GM21390 (cell line): ENCODE measurements at regions not wholly inside any gene's neighbourhood (a gene's known extent, or its start where the extent isn't known, plus 50 kb on each side); places are given as distances from the start of the nearest gene placed in this dataset.
"Not testable (repeated sequence)": the region's sequence is repeated elsewhere in the genome, so short reads cannot be mapped to it uniquely, and the experiment has no call there.

Experiments
- ATAC-seq: cut with Tn5 transposase; IDR thresholded peaks from one replicate; pipeline ENCODE4 v1.9.1; 2021; ENCODE audit not compliant: unreplicated experiment

DNA sequence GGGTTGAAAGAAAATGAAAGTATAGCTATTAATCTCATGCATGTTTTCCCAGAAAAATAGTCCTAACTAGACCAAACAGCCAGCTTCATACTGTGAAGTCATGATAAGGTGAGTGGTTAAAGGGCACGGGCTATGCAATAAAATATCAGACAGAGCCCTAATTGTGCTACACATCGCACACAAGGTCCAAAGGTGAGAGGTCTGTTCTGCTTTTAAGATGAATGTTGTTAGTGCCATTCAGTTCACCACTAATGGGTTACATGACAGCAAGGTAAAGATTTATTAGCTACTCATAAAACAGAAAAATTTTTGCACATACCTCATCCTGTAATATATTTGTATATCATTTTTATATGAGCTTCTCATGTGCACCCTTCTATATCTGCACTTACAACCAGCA is 105.0 kb upstream of the STK17B start:
- no peak for ATAC-seq

DNA sequence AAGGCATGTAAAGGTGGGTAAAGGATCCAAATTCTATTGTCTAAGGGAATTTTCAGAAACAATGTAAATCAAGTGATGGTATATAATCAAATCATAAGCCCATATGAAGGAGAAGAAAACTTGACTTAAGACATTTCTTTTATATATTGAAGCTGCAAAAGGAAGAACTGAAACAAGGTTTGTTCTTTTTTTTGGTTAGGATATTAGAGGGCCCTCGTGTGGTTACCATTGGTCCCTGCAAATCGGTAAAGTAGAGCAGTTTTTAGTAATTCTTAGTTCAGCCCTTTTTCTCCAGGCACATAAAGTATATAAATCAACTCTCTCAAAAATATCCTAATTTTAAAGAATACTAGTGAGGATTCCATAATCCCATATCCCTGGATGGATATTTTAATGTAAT is 105.6 kb upstream of the STK17B start:
- peak; percentile 33 for ATAC-seq

DNA sequence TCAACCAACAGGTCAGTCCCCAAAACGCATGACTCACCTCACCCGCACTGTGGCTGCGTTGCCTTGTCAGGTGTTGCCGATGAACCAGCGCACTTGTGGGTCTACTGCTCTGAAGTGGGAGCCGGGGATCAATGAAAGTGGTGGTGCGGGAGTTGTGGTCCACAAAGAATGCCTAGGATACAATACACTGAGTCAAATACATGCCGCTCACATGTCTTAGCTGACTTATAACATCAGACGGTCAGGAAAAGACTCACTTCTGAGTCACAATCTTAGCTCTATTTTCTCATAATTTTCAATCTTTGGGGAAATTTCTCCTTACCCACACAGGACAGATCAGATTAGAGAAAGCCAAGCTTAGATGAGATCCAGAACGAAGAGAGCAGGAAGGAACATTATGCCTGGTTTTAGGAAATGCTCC is 107.1 kb upstream of the STK17B start:
- ATAC-seq = no peak

DNA sequence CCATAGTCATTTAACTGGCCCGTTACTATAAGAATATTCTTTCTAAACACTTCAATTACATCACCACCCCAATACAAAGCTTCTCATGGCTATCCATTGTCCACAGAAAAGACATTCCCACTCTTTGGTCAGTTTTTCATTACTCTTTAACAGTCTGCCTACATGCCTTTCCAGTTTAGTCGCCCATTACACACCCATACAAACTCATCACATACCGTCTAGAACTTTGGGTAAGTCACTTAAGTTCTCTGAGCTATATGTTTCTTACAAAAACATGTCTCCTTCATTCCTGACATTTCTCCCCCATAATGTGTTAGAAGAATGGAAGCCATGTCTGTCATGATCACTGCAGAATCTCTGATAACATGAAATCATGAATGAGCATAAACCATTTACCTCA is 108.2 kb upstream of the STK17B start:
- ATAC-seq = no peak

DNA sequence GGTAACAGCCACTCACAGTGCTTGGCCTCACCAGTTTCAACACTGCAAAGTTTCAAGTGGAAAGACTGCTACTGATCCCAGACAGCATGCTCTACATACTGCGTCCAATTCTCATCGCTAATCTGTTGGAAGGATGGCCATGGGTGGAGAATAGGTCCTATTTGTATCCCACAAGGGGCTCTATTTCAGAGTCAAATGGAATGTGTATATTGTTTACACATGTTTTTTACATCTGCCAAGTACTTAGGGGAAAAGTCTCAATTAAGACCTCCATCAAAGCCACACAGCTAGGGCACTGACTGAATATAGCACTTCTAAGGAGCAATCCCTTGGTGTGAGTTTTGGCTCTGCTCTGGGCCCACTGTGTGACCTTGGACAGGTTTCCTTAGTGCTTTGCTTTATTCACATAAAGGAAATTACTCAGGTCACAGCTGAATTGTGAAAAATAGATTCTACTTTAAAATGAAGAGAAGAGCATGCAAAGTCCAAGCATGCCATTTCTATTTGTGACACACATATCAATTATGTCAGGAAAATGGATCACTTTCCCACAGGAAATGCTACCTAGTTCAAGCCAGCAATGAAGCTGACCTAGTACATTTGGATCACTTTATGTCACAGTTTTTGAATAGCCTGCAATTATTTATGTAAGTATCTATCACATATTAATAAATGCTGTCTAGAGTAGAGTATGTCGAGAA is 112.9 kb upstream of the STK17B start:
- ATAC-seq = no peak

DNA sequence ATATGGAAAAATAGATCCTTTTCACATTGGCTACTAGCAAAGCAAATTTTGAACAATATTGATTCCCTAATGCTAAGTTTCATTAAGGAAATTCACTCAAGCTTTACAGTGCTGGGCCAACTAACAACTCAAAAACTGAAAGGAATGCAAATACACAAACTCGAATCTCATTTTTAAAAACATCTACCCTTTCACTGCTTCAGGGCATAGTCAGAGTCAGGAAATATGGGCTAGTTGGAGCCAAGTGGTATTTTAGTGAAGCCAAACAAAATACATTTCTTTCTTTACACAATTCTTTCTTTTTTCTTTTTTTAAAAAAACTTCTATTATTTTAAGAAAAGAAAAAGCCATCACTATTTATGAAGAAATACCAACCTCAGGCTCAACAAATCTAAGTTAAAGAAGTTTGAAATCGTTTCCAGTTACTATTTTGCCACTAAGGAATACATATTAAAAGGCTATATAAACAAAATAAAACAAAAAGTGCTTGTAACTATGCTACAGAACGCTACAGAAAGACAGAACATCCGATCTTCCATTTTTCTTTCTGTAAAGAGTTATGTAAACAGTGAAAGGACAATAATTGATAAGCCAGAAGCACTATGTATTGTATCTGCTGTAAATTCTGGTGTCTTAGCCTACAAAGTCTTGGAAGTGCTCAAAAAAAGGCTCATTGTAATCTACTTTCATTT is 113.6 kb upstream of the STK17B start:
- no peak for ATAC-seq

DNA sequence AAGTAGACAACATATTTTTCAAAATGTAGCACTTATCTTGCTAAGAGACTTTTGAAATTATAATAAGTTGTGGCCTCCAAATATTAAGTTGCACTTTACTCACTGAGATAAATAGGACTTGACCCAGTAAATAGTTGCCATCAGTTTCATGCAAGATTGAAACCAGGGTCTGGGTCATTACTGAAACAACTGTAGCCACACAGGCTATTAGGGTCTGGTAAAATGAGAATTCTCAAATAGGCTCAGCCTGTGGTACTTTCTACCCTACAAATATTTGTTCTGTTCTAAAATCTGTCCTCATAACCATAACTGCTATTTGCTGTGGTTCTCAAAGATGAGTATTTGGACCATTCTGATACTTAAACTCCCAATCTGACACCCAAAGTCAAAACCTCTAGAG is 115.4 kb upstream of the STK17B start:
- peak; percentile 50 for ATAC-seq

DNA sequence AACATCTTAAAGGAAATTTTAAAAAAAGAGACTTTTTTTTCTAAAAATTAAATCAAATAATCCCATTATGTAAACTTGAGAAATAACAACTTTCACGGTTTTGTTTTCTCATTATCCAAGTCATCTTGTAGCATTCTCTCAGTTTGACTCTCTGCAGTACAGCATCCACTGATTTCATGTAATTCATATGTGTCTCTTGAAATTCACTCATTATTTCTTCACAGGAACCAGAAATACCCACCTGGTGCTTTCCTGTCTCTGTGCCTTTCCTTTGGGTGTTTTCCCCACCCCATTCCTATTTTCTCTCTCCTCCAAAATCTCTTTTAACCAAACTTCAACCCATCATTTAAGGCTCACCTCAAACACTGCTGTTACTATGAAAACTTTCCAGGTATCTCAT is 116.1 kb upstream of the STK17B start:
- no peak for ATAC-seq

DNA sequence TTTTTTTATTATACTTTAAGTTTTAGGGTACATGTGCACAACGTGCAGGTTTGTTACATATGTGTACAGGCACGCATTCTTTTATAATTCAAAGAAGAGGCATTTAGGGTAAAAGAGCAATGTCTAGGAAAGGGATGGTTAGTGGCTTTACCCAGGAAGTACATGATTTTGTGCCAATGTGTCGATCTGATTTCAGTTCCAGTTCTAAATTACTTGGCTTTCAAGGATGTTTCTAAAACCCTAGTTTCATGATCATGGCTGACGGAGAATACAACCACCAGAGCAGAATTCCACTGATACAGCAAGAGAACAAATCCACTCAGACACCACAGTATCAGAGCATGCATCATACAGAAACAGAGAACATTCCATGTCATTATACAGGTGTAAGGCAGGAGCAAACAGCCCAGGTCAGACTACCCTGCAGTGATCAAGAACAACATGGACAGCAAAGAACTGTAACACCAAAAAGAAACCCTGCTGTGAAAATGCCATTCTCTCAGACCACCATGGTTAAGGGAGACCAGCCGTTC is 116.7 kb upstream of the STK17B start:
- ATAC-seq = no peak

DNA sequence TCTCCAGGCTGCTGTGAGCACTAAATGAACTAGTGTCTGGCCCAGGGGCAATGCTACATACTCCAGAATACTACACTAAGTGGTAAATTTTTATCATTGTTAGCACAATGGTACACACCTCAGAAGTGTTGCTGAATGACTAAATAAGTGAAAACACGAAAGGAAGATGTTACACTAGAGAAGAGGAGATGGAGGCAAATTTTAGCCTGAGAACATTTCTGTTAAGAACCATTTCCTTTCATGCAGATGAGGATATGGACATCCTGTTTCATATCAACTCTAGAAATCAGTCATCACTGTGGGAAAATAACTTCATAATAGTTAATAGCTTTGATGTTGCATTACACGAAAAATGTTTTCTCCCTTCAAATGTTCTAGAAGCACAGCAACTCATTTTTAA is 117.6 kb upstream of the STK17B start:
- ATAC-seq = peak; percentile 42

DNA sequence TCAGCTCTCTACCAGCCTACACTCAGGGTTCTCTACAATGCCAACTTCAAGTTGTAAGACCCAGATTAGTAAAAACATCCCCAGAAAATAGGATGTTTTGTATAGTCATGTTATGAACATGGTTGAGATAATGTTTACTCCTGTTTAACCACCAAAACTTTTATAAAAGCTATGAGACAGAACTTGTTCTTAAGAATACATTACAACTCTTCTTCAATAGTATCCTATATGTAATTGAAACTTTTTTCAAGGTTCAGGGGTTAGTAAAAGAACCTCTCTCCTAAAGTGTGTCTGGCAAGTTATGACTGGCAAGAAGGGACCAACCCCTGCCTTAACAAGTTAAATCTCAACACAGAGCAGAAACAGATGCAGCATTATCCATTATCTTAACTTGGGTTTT is 118.8 kb upstream of the STK17B start:
- no peak for ATAC-seq

DNA sequence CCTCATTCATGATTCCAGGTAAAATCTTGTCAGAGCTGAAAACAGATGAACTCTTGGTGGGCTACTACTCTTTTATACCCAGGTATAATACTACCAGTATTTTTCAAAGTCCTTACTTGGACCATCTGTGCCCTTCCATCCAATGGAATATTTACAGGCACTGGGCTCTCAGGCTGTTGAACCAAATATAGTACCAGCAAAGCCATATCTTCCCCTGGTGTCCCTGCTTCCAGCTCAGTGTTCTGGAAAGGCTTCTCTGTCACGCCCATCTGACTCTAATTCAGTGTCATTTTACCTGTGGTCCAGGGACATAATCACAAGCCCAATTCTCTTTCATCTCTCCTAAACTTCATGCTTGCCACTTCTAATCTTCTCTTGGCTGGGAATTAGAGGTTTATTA is 119.2 kb upstream of the STK17B start:
- ATAC-seq = no peak

DNA sequence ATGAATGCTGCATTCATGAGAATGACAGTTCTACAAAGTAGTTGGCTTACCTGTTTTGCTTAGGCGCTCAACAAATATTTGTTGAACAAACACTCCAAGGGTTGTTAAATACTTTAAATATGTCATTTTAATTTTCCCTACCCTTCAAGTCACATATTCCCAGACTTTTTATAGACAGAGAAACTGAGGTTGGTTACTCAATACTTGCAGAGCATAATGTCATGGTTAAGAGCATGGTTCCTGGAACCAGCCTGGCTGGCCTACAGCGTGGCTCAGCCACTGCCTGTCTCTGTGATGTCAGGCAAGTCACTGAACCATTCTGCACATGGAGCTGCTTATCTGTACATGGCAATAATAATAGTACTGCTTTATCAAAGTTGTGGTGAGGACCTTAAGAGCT is 120.0 kb upstream of the STK17B start:
- no peak for ATAC-seq

DNA sequence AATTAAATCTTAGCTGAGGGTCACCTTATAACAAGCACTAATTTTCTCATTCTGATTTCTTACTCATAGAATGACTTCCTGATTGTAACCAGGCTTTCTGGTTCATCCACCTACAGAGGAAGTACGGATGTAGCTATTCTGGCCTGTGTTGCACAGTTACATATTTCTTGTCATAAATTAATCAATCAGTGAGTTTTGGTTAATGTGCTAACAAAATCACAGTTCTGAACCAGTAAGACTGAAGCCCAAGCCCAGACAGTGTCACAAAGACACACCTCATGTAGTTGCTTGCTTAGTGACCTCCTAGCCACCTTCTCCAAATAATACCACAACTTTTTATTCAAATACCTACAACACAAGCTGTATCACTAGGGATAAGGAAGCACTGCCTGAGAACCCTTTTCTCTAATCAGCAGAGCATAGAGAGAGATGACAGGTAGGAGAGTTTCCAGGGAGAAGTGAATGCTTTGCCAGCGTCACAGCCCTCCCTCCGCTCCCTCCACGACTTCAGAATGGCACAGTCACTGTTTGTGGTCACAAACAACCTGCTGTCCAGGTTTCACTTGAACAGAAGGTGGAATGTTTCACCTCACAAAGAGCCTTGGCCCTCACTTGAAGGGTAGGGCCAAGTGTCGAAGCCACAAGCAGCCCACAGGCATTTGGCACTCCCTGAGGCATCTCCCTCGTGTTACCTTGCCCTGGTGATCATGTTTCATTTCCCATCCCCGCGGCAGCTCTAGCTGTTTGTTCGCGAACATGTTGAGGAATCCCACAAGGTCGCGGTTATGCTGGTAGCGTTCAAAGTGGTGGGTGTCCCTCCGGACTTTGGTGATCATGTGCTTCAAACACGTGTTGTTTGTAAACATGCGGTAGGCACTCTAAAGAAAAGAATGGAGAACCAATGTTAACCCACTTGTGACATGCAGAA is 120.8 kb upstream of the STK17B start:
- ATAC-seq = no peak

DNA sequence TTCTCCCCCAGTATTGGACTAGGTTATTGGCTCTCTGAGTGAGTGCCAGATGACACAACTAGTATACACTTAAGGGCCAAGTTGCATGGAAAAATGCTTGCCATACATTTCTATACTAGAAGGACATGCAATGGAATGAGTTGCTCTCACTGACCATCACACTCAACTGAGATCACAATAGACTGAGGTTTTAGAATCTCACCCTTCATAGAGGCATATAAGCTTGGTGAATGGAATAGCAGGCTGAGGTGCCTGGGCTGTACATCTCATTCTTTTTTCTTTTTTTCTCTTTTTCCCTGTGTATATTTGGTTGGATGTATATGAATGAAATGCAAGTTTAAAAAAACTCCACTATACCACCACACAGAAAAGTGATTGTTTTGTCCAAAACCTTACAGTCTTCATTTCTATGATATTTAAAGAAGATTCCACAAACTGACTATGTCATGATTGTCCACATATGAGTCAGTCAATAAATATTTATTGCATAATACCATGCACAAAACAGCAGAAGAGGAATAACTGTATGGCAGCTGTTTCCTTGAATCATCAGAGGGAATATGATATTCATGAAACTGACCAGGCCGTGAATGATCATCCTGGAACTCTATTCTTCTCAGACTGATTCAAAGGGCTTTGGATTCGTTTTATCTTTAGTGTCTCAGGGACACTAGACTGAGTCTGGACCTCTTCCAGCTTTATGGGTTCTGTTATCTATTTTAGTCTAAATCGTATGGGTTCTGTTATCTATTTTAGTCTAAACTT is 122.6 kb upstream of the STK17B start:
- no peak for ATAC-seq

DNA sequence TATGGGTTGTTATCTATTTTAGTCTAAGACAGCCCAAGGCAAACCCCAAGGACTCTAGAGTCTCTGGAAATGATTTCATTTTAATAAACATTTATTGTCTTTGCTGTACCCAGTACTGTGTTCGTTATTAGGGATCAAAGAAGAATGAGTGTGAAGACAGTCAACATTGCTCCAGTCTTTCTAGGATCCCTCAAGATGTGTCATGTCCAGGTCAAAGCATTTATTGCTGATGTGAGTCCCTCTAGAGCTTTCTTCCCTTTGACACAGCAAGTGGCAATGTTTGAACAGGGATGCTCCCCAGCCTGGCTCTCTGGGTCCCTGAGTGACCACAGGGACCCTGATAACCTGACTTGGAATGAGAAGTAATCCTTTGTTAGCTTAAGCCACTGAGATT is 123.1 kb upstream of the STK17B start:
- ATAC-seq = no peak

DNA sequence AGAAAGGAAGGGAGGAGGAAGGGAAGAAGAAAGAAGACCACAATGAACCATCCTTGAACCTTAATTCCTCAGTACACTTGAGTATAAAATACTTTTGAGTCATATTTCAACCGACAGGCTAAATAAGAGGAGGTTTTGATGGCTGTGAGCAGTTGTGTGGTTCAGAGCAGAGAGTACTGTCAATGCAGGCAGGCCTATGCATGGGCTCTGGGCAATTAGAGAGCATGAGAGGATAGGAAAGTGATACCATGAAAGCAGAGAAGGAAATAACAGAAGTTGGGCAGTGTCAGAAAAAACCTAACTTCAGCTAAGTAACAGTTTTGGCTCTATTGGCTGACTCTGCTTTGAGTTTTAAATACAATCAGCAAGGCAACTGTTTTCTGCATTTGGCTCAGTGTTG is 123.6 kb upstream of the STK17B start:
- peak; percentile 57 for ATAC-seq

DNA sequence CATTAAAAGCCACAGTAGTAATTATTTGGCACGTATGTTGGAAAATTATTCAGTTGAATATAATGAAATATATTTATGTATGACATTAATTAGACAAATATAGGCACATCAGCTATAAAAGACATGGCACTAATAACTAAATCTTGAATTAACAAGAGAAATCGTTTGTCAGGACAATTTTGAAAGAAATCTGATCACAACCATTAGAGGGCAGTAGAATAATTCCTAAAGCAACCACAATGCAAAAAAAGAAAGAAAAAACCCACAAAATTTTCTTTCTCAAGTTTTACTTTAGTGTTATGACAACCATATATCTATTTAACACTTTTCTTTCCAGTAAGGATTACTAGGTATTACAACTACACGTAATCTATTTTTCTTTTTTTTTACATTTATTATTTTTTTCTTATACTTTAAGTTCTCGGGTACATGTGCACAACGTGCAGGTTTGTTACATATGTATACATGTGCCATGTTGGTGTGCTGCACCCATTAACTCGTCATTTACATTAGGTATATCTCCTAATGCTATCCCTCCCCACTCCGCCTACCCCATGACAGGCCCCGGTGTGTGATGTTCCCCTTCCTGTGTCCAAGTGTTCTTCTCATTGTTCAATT is 126.8 kb upstream of the STK17B start:
- ATAC-seq = not testable (repeated sequence)

DNA sequence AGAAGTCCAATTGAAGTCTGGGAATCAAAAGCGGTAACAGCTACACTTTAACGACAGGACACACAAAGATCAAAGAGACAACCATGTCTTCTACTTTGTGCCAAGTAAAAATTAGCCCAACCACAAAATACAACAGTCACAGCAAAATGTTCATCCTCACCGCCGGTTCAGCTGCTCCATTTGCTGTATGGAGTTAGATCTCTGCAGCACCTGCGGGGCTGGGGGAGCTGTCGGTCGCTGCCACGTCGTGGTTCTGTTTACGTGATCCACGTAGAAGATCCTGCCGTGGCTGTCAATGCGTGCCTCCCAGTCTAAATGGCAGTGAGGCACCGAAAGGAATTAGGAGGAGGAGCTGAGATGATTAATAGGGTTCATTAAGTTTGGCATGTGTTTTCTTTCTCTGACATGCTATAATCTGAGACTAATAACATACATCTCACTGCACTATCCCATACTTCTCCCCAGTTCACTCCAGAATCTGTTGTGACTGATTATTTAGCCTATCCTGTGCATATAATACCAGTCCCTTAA is 136.5 kb upstream of the STK17B start:
- ATAC-seq = no peak

DNA sequence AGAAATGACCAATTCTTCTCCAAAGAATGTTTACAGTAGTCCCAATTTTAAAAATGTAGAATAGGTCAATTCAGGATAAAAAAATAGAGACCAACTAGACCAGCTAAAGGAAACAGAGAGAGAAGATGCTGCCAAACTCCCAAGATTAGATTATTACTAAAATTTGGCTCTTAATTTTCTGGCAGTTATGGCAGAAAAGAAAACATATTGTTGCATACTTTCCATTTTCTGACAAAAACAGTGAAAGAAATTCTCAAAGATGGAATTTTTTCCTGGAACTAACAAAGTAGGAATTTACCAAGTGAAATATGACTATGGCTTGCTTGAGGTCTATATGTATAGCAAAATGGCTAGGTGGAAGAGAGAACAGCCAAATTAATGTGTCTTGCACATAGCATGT is 138.3 kb upstream of the STK17B start:
- ATAC-seq = no peak
